ENCODE measurements at regions not wholly inside any gene's neighbourhood (a gene's known extent, or its start where the extent isn't known, plus 50 kb on each side); places are given as distances from the start of the nearest gene placed in this dataset.

- DNase-seq: no peak
Measured at GRCh38 chr15:91523596-91523995, 329.9 kb upstream of the SLCO3A1 start.

- DNase-seq: no peak
Measured at GRCh38 chr15:91524534-91524933, 329.0 kb upstream of the SLCO3A1 start.

GRCh38 chr15:91525751-91526150, 327.8 kb upstream of the SLCO3A1 start:
- DNase-seq: no peak

GRCh38 chr15:91526424-91526823, 327.1 kb upstream of the SLCO3A1 start:
- no peak for DNase-seq

- DNase-seq: no peak
Measured at GRCh38 chr15:91528801-91529200, 324.7 kb upstream of the SLCO3A1 start.

- no peak for DNase-seq
Measured at GRCh38 chr15:91529534-91529933, 324.0 kb upstream of the SLCO3A1 start.

GRCh38 chr15:91530279-91530678, 323.2 kb upstream of the SLCO3A1 start:
- DNase-seq: no peak

- DNase-seq: no peak
Measured at GRCh38 chr15:91530956-91531582, 322.4 kb upstream of the SLCO3A1 start.

- no peak for DNase-seq
Measured at GRCh38 chr15:91534235-91534634, 319.3 kb upstream of the SLCO3A1 start.

GRCh38 chr15:91534976-91535375, 318.5 kb upstream of the SLCO3A1 start:
- DNase-seq: no peak

GRCh38 chr15:91535856-91536500, 317.5 kb upstream of the SLCO3A1 start:
- no peak for DNase-seq

GRCh38 chr15:91537856-91538255, 315.7 kb upstream of the SLCO3A1 start:
- no peak for DNase-seq

- no peak for DNase-seq
Measured at GRCh38 chr15:91538782-91539181, 314.7 kb upstream of the SLCO3A1 start.

GRCh38 chr15:91541286-91541685, 312.2 kb upstream of the SLCO3A1 start:
- DNase-seq: no peak

GRCh38 chr15:91542226-91542625, 311.3 kb upstream of the SLCO3A1 start:
- no peak for DNase-seq

- no peak for DNase-seq
Measured at GRCh38 chr15:91547356-91547755, 306.2 kb upstream of the SLCO3A1 start.

GRCh38 chr15:91548549-91548948, 305.0 kb upstream of the SLCO3A1 start:
- DNase-seq: no peak

GRCh38 chr15:91549581-91549980, 303.9 kb upstream of the SLCO3A1 start:
- DNase-seq: no peak

GRCh38 chr15:91552555-91552954, 301.0 kb upstream of the SLCO3A1 start:
- no peak for DNase-seq

- DNase-seq: peak; percentile 92
Measured at GRCh38 chr15:91553196-91553854, 300.2 kb upstream of the SLCO3A1 start.

GRCh38 chr15:91555312-91555711, 298.2 kb upstream of the SLCO3A1 start:
- DNase-seq: no peak

- DNase-seq: no peak
Measured at GRCh38 chr15:91556926-91557325, 296.6 kb upstream of the SLCO3A1 start.

GRCh38 chr15:91559066-91559465, 294.4 kb upstream of the SLCO3A1 start:
- no peak for DNase-seq

- DNase-seq: no peak
Measured at GRCh38 chr15:91561371-91562100, 292.0 kb upstream of the SLCO3A1 start.

Data from NCI-H1105 (cell line).